GM12878 (cell line): ENCODE measurements at regions not wholly inside any gene's neighbourhood (a gene's known extent, or its start where the extent isn't known, plus 50 kb on each side); places are given as distances from the start of the nearest gene placed in this dataset.

ENCODE experiments used
- ATAC-seq: fragments of 200-7000 bp; cut with Tn5 transposase; 3 replicates; pipeline ENCODE4 v1.9.1; 2020; ENCODE audit warnings: mild to moderate bottlenecking, moderate library complexity
- BruUV-seq: library from RNA; stranded (reverse); fragments of 400-500 nt; replicated peaks from 2 replicates; lab custom pipeline; 2021; lab: Mats Ljungman, UMichigan
- CTCF ChIA-PET: fragments of 300-600 bp; sonication (Branson Sonifier 250); formaldehyde crosslinking; extraction: SDS; loops from one replicate; lab custom pipeline; 2021; ENCODE audit warnings: inconsistent platforms; lab: Yijun Ruan, JAX
- POLR2A ChIA-PET: fragments of 350-600 bp; formaldehyde crosslinking; extraction: SDS; loops from one replicate; lab custom pipeline; 2021; ENCODE audit warnings: inconsistent platforms; lab: Charles Lee
- RAD21 ChIA-PET: fragments of 300-600 bp; sonication (Branson Sonifier 250); formaldehyde crosslinking; loops from one replicate; lab custom pipeline; 2023; ENCODE audit warnings: antibody characterized with exemption; ENCODE audit not compliant: unreplicated experiment; lab: Charles Lee
- SMC1A ChIA-PET: fragments of 300-600 bp; sonication (Branson Sonifier 250); formaldehyde crosslinking; loops from one replicate; lab custom pipeline; 2023; ENCODE audit not compliant: unreplicated experiment, uncharacterized antibody; lab: Charles Lee
- DNase-seq: peaks from one replicate; pipeline ENCODE4 v3.0.0-alpha.2; 2011; ENCODE audit warnings: low read depth, low spot score
- FAIRE-seq: peaks from 3 replicates; lab custom pipeline; 2011; peaks lifted over from hg19 to GRCh38; lab: Jason Lieb, UNC
- H2AFZ ChIP-seq: 2 replicates; pipeline ENCODE4 v1.6.0; 2011; ENCODE audit warnings: low read depth, low read length, control low read depth; ENCODE audit not compliant: control insufficient read depth
- H3K27ac ChIP-seq: 2 replicates; pipeline ENCODE4 v1.5.1; 2011; ENCODE audit warnings: control low read depth; ENCODE audit not compliant: control insufficient read depth, insufficient read depth
- H3K27me3 ChIP-seq, 2 experiments: replicated peaks in 1 of 2; 2 replicates each; pipeline versions ENCODE4 v1.6.0 to v1.6.1; 2011; ENCODE audit warnings: low read length in 1 of 2; ENCODE audit not compliant: control insufficient read depth in 2 of 2, insufficient read depth in 2 of 2
- H3K36me3 ChIP-seq, 2 experiments: 2 replicates each; pipeline ENCODE4 v1.5.1; 2011; ENCODE audit warnings: low read length in 1 of 2; ENCODE audit not compliant: control insufficient read depth in 2 of 2, insufficient read depth in 2 of 2
- H3K4me1 ChIP-seq: 2 replicates; pipeline ENCODE4 v1.6.1; 2011; ENCODE audit warnings: mild to moderate bottlenecking, low read length, moderate library complexity, mixed read lengths; ENCODE audit not compliant: control insufficient read depth, insufficient read depth
- H3K4me2 ChIP-seq: 2 replicates; pipeline ENCODE4 v1.6.0; 2011; ENCODE audit warnings: control low read depth; ENCODE audit not compliant: control insufficient read depth, insufficient read depth
- H3K4me3 ChIP-seq: fragments of 200-600 bp; sonication (generic); 2 replicates; pipeline ENCODE4 v1.5.1; 2016
- H3K79me2 ChIP-seq: 2 replicates; pipeline ENCODE4 v1.6.0; 2011; ENCODE audit warnings: low read length; ENCODE audit not compliant: control insufficient read depth, insufficient read depth
- H3K9ac ChIP-seq: 2 replicates; pipeline ENCODE4 v1.8.0; 2011; ENCODE audit warnings: low read length, control low read depth, mixed read lengths; ENCODE audit not compliant: control insufficient read depth, insufficient read depth
- H3K9me3 ChIP-seq: replicated peaks from 3 replicates; pipeline ENCODE4 v1.5.1; 2011; ENCODE audit warnings: mild to moderate bottlenecking, low read length; ENCODE audit not compliant: control insufficient read depth, insufficient read depth
- H4K20me1 ChIP-seq: 2 replicates; pipeline ENCODE4 v1.6.0; 2011; ENCODE audit not compliant: control insufficient read depth, insufficient read depth
- BHLHE40 ChIP-seq, 2 experiments: fragments of 450-650 bp in 1 of 2; IDR thresholded peaks; 2 replicates each; pipeline ENCODE4 v1.6.1; 2011 to 2017; ENCODE audit warnings: low read depth in 2 of 2, borderline replicate concordance in 1 of 2, improper control_type of control experiment in 1 of 2, low read length in 1 of 2, mild to moderate bottlenecking in 1 of 2
- CBX3 ChIP-seq: fragments of 200-600 bp; sonication (generic); IDR thresholded peaks from 2 replicates; pipeline ENCODE4 v1.6.1; 2016; ENCODE audit warnings: low read depth, borderline replicate concordance
- PAX5 ChIP-seq: IDR thresholded peaks from 2 replicates; pipeline ENCODE4 v1.6.1; 2011; ENCODE audit warnings: low read depth, low read length, borderline replicate concordance
- RAD21 ChIP-seq: IDR thresholded peaks from 2 replicates; pipeline ENCODE4 v1.6.1; 2011; ENCODE audit warnings: mild to moderate bottlenecking, low read depth, low read length, moderate library complexity; ENCODE audit not compliant: insufficient read depth
- SIN3A ChIP-seq: IDR thresholded peaks from 2 replicates; pipeline ENCODE4 v1.6.1; 2012; ENCODE audit warnings: low read depth, low read length, improper control_type of control experiment
- SREBF2 ChIP-seq: IDR thresholded peaks from 2 replicates; pipeline ENCODE4 v1.6.1; 2012; ENCODE audit warnings: mild to moderate bottlenecking, low read length
- ZZZ3 ChIP-seq: IDR thresholded peaks from 2 replicates; pipeline ENCODE4 v1.6.1; 2011; ENCODE audit warnings: low read depth; ENCODE audit not compliant: control insufficient read depth, insufficient read length
- WGBS: methylation state at CpG from one replicate; pipeline ENCODE4 v1.1.6; 2016; ENCODE audit warnings: low lambda C conversion rate; ENCODE audit not compliant: insufficient replicate concordance, insufficient coverage; ENCODE audit errors: missing lambda C conversion rate; 5-methylcytosine and 5-hydroxymethylcytosine counted together
- in situ Hi-C: fragments of 300-500 bp; cut with MboI; formaldehyde crosslinking; loops from 9 replicates; pipeline ENCODE4 v1.14.3; 2018; ENCODE audit warnings: mixed read lengths
- intact Hi-C: fragments of 100-400 bp; cut with micrococcal nuclease; formaldehyde crosslinking; loops from one replicate; pipeline ENCODE4 v1.14.2; 2022; ENCODE audit not compliant: unreplicated experiment
- TF ChIP-seq, protein P1 (sequence below): fragments of 450-650 bp; formaldehyde crosslinking; IDR thresholded peaks from 2 replicates; pipeline ENCODE4 v1.5.0; 2022; ENCODE audit warnings: mild to moderate bottlenecking, missing genetic modification characterization

DNA sequence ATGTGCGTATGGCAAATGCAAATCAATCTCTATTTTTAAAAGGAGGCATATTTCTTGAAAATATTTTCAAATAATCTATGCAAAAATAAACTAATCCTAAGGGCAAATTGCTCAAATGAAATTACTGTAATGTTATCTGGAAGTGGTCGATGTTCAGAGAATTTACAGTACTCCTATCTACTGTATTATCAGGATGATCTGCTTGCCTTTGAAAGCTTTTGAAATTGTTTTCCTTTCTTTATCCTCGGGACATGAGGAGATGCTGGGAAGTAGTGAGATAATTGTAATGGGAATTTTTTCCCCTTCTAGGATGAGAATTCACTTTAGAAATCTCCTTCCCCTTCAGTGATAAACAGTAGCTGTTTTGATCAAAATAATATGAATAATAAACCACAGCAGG is 577.2 kb upstream of the MIR17HG start:
- BruUV-seq = no TSS peak
- no peaks in the 10 kb centered on the region for H3K9me3 ChIP-seq
- H3K4me1 ChIP-seq = no peaks in the 10 kb centered on the region
- H4K20me1 ChIP-seq = no peaks in the 10 kb centered on the region
- intact Hi-C loops (no loop called here), in situ Hi-C loops (no loop called here)
- TF ChIP-seq PAX5 = no peak
- no peak for TF ChIP-seq ZZZ3
- no peak for TF ChIP-seq SREBF2
- TF ChIP-seq CBX3 = no peak
- no peak for TF ChIP-seq BHLHE40 (IDR thresholded peaks at IDR 0.05; ENCODE audit: borderline replicate concordance in 1 of 2, low read depth in 2 of 2, low read length in 1 of 2)
- TF ChIP-seq RAD21 = no peak
- TF ChIP-seq, protein P1, sequence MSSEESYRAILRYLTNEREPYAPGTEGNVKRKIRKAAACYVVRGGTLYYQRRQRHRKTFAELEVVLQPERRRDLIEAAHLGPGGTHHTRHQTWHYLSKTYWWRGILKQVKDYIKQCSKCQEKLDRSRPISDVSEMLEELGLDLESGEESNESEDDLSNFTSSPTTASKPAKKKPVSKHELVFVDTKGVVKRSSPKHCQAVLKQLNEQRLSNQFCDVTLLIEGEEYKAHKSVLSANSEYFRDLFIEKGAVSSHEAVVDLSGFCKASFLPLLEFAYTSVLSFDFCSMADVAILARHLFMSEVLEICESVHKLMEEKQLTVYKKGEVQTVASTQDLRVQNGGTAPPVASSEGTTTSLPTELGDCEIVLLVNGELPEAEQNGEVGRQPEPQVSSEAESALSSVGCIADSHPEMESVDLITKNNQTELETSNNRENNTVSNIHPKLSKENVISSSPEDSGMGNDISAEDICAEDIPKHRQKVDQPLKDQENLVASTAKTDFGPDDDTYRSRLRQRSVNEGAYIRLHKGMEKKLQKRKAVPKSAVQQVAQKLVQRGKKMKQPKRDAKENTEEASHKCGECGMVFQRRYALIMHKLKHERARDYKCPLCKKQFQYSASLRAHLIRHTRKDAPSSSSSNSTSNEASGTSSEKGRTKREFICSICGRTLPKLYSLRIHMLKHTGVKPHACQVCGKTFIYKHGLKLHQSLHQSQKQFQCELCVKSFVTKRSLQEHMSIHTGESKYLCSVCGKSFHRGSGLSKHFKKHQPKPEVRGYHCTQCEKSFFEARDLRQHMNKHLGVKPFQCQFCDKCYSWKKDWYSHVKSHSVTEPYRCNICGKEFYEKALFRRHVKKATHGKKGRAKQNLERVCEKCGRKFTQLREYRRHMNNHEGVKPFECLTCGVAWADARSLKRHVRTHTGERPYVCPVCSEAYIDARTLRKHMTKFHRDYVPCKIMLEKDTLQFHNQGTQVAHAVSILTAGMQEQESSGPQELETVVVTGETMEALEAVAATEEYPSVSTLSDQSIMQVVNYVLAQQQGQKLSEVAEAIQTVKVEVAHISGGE = no peak
- no peak for TF ChIP-seq SIN3A
- FAIRE-seq = no peak
- no peak overlapping the region for H3K27ac ChIP-seq
- no peak for ATAC-seq
- ChIA-PET RAD21 (interaction anchor here (0.6 kb wide), 1 partner anchor 739 kb away, joined by 4 read pairs; no protein-coding TSS in a partner anchor), SMC1A (no interaction called here), CTCF (no interaction called here), POLR2A (no interaction called here)
- no peak overlapping the region for H3K9ac ChIP-seq
- H3K36me3 ChIP-seq = no peaks in the 10 kb centered on the region
- H3K4me3 ChIP-seq = no peak overlapping the region
- no peaks in the 10 kb centered on the region for H3K79me2 ChIP-seq
- WGBS = 36% methylated on average over 3 of the region's 3 CpGs
- H2AFZ ChIP-seq = no peak overlapping the region
- DNase-seq = no peak
- H3K4me2 ChIP-seq = no peak overlapping the region
- H3K27me3 ChIP-seq = no peaks in the 10 kb centered on the region
